Stimulated activated CD4-positive, alpha-beta T cell treated with anti-CD3 and anti-CD28 coated beads, Interleukin-4, amount 100 ng/mL, for 1 hour (primary cell): ENCODE measurements at regions not wholly inside any gene's neighbourhood (a gene's known extent, or its start where the extent isn't known, plus 50 kb on each side); places are given as distances from the start of the nearest gene placed in this dataset.
"Not testable (repeated sequence)": the region's sequence is repeated elsewhere in the genome, so short reads cannot be mapped to it uniquely, and the experiment has no call there.

ENCODE experiments used
- DNase-seq: peaks from one replicate; pipeline ENCODE4 v3.0.0-alpha.2; 2020

GRCh38 chrX:121733514-121733913 is 686.1 kb downstream of the GLUD2 start:
- DNase-seq: no peak

- no peak for DNase-seq
These were observed 698.7 kb downstream of the GLUD2 start for GRCh38 chrX:121746105-121746504.

- DNase-seq: not testable (repeated sequence)
These were observed 706.2 kb downstream of the GLUD2 start for GRCh38 chrX:121753602-121754001.

DNA sequence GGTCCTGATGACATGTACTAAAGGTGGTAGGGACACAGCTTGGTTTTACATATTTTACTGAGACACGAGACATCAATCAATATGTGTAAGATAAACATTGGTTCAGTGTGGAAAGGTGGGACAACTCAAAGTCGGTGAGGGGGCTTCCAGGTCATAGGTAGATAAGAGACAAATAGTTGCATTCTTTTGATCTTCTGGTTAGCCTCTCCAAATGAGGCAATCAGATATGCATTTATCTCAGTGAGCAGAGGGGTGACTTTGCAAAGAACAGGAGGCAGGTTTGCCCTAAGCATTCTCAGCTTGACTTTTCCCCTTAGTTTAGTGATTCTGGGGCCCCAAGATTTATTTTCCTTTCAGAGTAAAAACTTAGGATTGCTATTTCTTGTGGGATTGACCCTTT is 706.9 kb downstream of the GLUD2 start:
- DNase-seq: no peak

- no peak for DNase-seq
These were observed 708.1 kb downstream of the GLUD2 start for GRCh38 chrX:121755541-121755940.

DNA sequence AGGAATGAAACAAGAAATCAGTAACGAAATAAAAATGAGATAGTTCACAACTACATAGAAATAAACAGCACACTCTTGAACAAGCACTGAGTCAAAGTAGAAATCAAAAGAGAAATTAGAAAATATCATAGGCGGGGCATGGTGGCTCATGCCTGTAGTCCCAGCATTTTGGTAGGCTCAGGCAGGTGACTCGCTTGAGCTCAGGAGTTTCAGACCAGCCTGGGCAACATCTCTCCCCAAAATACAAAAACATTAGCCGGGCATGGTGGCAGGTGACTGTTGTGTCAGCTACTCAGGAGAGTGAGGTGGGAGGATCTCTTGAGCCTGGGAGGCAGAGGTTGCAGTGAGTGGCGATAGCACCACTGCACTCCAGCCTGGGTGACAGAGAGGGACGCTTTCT is 714.4 kb downstream of the GLUD2 start:
- DNase-seq: no peak

- no peak for DNase-seq
These were observed 716.3 kb downstream of the GLUD2 start for GRCh38 chrX:121763671-121764070.

- not testable (repeated sequence) for DNase-seq
These were observed 720.8 kb downstream of the GLUD2 start for GRCh38 chrX:121768210-121768609.

GRCh38 chrX:121781991-121782390 is 734.6 kb downstream of the GLUD2 start:
- DNase-seq: no peak

DNA sequence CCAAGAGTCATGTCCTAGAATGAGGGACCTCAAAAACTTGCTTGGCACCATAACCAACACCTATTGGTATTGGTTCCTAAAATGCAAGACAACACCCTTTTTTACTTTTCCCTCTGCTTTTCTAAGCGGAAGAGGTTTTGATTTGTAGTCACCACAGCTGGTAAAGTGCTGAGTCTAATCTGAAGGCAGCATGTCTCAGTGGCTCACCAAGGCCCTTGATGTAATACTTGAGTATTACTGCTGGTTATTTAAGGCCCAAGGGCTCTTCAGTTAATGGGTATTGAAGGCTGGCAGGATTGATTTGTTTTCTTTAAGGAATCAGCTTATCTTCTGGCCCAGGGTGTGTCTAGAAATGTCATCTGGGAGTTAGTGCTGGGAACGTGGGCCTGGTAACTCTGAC is 735.1 kb downstream of the GLUD2 start:
- DNase-seq: no peak

GRCh38 chrX:121782976-121783375 is 735.6 kb downstream of the GLUD2 start:
- DNase-seq: no peak

DNA sequence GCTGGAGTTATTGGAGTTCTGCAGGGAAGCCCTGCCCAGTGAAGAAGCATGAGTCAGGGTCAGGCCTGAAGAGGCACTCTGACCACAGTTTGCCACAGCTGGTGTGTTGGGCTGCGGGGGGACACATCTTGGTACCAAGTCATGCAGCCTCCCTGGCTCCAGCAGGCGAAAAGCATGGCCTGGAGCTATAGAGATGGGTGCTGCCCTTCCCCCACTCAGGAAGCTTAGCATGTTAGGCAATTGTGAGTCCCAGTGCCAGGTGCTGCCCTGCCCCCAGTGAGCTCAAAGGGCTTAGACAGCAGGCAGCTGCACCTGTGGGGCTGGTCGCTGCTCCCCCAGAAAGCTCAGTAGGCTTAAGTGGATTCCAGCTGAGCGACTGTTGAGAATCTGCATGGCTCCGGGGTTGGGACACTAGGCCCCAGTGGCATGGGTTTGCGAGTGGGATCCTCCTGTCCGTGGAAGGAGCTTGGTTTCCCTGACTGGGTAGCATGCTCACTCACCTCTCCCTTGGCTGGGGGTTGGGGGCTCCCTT is 755.5 kb downstream of the GLUD2 start:
- DNase-seq: no peak

DNA sequence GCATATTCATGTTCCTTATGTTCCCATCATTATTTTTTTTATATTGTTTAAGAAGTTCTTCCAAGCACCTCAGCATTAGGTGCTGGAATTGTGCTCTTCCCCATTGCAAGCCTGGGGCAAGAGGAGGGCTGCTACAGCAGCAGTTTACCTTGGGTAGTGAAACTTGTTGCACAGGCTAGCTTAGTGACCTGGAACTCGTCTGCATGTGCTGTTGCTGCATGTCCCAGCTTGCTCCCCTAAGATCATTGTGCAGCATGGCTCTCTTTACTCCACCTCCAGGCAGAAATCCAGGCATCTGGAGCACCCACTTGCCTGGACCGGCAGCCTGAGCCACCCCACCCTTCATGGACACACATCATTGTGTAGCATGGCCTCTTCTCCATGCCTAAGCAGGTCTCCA is 776.0 kb downstream of the GLUD2 start:
- DNase-seq: no peak

DNA sequence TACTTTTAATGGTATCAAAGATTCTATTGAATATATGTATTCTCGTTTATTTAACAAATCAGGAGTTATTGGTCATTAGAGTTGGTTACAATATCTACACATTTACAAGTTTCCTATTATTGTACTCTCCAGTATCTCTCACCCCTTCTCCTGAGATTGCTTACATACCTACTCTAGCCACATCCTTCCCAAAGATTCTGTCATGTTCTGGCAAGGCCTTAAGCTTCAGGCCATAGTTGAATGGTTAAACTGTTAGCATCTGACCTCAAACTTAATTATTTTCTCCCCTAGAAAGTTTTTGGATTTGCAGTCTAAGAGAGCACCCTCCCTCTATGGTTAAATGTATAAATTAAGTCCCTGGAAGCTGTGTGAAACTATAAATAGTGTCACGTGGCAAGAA is 784.2 kb downstream of the GLUD2 start:
- DNase-seq: no peak

- no peak for DNase-seq
These were observed 785.0 kb downstream of the GLUD2 start for GRCh38 chrX:121832446-121832845.

- no peak for DNase-seq
These were observed 788.6 kb downstream of the GLUD2 start for GRCh38 chrX:121836000-121836399.

DNA sequence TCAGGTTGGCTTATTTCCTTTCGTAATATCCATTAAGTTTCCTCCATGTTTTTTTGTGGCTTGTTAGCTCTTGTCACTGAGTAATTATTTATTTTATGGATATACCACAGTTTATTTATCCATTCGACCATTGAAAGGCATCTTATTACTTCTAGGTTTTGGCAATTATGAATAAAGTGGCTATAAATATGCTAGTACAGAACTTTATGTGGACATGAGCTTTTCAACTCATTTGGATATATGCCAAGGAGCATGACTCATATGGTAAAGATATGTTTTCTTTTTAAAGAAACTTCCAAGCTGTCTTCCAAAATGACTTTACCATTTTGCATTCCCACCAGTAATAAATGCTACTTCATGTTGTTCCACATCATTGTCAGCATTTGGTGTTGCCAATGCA is 803.6 kb downstream of the GLUD2 start:
- DNase-seq: no peak

GRCh38 chrX:121853762-121854613 is 806.6 kb downstream of the GLUD2 start:
- no peak for DNase-seq

DNA sequence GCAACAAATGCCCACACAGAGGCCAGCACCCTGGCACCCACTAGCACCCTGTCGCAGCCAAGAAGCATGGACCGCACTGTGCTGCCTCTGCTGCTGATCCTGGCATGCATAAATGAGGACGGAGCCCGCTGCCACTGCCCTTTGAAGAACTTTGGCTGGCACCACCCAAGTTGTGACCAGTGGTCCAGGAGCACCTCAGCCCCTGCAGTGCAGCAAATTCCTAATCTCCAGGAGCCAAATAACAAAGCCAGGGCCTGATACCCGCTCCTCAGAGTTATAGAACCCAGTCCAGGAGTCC is 807.2 kb downstream of the GLUD2 start:
- DNase-seq: no peak

- no peak for DNase-seq
These were observed 811.6 kb downstream of the GLUD2 start for GRCh38 chrX:121858867-121859647.

DNA sequence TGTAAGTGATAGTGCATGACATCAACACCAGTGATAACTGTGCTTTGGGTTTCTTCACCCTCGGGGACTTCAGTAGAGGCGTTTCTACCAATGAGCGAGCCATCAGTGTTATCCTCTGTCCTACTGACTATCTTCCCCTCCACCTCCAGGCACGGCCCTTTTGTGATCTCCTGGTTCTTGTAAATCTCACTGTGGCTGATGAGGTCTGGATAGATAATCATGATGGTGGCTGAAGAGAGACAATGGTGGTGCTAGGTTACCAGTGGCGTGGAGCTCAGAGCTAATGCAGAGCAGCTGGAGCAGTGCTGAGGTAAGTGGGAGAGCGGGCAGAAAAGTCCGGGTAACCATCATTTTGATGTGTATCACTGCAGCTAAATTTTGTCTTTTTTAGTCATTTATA is 816.6 kb downstream of the GLUD2 start:
- DNase-seq: no peak

GRCh38 chrX:121864561-121864960 is 817.2 kb downstream of the GLUD2 start:
- no peak for DNase-seq

DNA sequence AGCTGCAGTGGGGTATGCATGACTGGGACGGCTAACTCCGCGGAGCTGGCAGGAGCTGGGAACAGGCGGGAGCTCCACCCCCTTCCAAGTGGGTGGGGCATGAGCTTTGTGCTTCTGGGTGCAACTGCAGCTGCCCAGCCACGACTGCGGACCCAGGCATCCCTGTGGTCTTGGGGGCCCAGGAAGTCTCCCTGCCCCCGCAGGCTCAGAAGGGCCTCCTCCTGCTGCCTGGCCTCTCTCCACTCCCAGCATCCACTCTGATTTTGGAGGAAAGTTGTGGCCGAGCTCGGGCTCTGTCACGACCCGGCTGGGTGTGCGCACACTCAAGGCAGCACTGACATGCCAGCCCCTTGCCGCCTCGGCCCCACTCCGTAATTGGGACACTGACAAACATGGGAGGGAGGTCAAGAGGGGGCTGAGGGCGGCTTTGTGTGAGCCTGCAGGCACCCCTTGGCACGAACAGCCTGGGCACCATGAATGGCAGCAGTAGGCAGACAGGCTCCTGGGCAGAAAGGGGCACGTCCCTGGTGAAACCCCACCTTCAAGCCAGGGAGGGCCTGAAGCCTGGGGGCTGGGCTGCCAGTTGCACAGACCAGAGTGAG is 822.6 kb downstream of the GLUD2 start:
- no peak for DNase-seq

DNA sequence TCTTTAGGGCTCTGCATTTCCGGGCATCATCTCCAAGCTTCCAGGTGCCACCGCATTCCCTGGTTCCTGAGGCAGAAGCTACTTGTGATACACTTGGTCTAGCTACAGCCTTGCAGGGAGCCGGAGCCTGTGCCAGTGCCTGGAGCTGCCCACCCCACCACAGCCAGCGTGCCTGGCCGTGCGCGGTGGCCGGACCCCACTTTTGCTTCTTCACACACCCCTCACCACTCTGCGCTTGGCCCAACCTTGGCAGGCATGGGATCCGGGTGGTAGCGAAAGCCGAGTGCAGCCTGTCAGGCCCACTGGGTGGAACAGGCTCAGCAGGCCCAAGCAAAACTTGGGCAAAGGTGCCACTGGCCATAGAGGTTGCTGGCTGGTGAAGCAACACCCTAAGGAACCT is 823.7 kb downstream of the GLUD2 start:
- DNase-seq: no peak
